HG03342 (cell line): ENCODE measurements at regions not wholly inside any gene's neighbourhood (a gene's known extent, or its start where the extent isn't known, plus 50 kb on each side); places are given as distances from the start of the nearest gene placed in this dataset.

Source experiments
- ATAC-seq: cut with Tn5 transposase; IDR thresholded peaks from one replicate; pipeline ENCODE4 v1.9.1; 2021; ENCODE audit warnings: mild to moderate bottlenecking, moderate library complexity; ENCODE audit not compliant: unreplicated experiment

DNA sequence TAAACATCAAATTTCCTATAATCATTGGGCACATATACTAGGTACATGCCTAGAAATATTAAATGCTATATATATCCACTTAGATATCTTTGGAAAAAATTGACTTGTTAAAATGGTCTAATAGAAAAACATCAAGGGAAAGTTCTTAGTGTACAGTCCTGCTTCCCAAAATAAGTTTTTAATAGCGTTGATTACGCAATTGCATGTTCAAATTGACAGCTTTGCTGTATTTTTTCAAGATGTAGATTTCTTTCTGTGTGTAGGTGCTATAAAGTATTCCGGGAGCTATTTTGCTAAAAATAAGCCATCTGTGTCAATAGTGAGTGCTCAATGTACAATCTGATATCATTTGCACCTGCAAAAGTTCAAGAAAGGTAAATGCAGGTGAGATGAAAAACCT is 463.9 kb upstream of the ATP2B1 start:
- no peak for ATAC-seq

DNA sequence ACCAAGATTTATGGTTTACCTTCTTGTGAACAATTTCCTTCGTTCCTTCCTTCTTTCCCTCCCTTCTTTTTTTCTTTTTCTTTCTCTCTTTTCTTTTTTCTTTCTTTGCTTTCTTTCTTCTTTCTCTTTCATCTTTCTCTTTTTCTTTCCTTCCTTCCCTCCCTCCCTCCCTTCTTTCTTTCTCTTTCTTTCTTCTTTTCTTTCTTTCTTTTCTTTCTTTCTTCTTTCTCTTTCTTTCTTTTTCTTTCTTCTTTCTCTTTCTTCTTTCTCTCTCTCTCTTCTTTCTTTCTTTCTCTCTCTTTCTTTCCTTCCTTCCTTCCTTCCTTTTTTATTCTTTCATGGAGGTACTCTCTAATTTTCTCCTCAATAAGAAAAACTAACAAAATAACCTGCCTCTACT is 462.1 kb upstream of the ATP2B1 start:
- no peak for ATAC-seq

DNA sequence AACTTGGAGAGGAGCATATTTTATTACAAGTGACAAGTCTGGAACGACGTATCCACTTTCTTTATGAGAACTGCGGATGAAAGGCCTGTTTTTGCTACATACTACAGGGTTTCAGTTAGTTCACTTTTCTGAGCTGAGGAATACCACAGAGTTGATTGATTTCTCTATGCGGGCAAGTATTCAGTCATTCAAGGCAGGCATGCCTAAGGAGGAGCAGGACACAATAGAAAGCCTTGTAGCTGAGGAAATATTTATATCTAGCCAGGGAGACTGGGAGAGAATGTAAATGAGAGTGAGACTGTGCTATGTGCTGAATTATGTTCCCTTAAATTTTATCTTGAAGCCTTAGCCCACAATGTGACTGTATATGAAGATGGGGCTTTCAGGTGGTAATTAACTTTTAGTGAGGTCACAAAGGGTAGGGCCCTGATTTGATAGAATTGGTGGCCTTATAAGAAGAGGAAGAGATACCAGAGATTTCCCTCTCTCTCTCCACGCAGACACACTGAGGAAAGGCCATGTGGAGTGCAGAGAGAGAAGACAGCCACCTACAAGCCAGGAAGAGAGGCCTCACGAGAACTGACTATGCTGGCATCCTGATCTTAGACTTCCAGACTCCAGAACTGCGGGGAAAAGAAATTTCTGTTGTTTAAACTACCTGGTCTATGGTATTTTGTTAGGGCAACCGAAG is 459.0 kb upstream of the ATP2B1 start:
- no peak for ATAC-seq

DNA sequence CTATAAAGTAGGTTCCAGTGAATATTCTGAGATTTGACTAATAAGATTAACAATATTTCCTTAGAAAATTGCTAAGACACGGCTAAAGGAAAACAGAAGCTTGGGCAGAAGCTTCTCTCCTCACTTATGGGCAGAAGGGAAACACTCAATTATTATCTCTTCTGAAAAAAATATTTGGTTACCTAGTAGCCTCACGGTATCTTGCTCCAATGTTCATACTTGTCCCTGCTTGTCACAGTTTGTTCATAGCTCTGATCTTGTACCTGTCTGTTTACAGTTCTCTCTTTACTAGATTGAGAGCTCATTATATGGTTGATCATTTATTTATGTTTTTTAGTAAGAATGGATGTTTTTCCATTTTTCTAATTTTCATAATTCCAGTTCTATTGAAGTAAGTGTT is 458.0 kb upstream of the ATP2B1 start:
- no peak for ATAC-seq

DNA sequence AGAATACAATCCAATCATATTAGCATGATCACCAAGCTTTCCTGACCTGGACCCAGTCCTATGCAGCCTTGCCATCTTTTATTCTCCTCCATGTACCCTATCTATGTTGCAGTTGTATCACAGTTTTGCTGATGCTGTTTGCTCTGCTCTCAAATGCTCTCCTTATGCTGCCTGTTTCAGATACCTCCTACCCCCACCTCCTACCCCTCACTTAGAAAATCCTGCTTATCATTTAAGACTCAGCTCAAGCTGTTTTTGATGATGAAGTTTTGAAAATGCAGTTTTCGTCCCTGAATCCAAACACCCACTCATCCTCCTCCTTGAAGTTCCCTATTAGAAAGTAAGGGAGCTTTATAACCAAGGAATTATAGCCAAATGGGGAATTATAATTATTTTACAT is 457.4 kb upstream of the ATP2B1 start:
- ATAC-seq, result no peak

DNA sequence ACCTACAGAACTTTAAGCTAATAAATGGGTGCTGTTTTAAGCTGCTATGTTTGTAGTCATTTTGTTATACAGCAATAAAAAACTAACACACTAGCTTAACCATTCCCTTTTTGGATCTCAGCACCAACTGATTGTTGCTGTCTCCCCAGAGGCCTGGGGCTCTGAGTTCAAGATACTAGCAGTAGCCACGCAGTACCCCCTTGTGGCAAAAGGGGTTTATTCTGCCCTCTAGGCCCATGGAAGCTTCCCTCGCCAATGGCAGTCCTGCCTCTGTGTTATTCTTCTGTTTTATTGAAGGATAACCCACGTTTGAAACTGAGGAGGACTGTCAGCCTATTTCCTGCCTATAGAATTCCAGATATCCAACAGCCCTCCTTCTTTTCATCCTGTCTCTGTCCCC is 455.3 kb upstream of the ATP2B1 start:
- ATAC-seq, result no peak

DNA sequence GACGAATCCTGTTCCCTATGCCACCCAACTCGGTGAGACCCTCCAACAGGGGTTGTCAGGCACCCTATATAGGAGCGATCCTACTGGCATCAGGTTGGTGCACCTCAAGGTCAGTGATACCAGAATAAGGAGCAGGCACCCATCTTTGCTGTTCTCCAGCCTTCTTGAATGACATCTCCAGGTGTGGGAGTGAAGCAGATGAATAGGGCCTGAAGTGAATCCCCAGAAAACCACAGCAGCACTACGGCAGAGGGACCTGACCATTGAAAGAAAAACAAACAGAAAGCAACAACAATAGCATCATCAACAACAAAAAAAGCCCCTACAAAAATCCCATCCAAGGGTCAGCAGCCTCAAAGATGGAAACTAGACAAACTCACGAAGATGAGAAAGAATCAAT is 445.2 kb upstream of the ATP2B1 start:
- ATAC-seq, result no peak

DNA sequence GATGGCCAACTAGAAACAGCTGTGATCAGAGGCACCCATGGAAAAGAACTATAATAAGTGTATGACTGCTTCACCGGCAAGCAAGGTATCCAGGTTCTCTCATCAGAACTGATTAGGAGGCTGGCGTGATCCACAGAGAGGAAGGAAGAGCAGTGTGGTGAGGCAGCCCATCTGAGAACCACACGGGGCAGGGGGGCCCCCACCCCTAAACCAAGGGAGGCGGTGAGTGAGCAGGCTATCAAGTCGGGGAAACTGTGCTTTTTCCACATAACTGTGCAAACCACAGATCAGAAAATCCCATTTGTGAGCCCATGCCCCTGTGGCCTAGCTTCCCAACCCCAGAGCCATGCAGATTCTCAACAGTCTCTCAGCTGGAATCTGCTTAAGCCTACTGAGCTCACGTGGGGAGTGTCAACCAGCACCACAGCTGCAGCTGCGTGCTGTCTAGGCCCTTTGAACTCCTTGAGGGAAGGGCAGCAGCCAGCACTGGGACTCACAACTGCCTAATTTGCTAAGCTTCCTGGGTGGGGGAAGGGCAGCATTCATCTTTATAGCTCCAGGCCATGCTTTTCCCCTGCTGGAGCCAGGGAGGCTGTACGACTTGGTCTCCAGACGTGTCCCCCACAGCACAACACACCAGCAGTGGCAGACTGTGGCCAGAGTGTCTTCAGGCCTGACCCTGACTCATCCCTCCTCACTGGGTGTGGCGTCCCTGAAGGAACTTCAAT is 444.4 kb upstream of the ATP2B1 start:
- no peak for ATAC-seq

DNA sequence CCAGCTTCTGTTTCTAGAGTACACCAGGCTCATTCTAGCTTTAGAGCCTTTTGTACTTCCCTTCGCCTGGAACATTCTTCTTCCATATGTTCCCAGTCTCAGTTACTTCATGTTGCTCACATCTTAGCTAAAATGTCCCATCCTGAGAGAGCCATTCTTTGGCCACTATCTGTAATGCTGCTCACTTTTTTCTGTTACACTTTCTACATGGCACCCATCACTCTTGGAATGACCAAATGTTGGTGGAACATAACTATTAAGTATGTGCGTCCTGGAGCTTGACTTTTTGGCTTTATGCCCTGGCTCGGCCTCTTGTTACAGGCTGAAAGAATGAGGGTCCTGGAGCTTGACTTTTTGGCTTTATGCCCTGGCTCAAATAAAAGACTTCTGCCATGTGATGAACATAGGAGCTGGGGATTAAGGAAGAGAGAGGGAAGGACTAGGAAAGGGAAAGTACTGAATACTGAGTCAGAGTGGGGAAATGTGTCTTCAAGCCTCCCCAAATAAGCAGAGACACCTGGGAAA is 442.9 kb upstream of the ATP2B1 start:
- ATAC-seq, result no peak

DNA sequence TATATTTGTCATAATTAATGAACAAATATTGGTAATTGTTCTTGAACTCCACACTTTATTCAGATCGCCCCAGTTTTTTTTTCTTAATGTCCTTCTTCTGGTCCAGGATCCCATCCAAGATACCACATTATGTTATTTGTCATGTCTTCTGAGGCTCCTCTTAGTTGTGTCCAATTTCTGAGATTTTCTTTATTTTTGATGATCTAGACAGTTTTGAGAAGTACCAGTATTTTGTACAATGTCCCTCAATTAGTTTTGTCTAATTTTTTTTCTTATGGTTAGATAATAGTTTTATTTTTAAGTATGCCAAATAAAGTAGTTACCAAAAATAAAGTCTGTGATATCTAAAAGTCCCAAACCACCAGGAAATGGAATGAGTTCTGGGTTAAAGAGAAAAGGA is 440.8 kb upstream of the ATP2B1 start:
- no peak for ATAC-seq

DNA sequence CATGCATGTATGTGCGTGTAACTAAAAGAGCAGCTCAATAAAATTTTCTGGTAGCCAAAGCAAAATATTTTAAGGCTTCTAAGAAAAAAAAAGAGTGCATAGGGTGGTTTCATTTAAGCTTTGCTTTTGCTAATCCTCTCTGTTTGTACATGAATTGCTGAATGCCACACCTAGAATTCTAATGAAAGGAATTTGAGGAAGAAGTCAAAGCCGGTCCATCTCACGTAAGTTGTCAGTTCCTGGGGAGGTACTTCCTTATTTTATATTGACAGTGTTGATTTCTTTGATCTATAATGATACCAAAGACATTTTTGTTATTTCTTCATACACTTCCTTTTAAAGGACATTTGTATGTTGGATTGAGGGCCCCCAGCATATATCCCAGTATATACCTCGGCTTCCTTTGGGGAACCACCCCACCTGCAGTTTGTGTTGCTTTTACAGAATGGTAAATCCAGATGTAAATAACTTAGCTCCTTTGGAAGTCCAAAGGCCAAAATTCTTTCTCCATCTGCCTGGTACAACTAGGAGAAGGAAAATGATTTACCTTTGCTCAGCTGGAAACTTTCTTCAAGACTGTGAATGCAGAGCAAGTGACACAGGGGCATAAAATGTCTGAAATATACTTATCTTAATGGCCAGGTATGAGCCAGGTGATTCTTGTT is 420.9 kb upstream of the ATP2B1 start:
- no peak for ATAC-seq

DNA sequence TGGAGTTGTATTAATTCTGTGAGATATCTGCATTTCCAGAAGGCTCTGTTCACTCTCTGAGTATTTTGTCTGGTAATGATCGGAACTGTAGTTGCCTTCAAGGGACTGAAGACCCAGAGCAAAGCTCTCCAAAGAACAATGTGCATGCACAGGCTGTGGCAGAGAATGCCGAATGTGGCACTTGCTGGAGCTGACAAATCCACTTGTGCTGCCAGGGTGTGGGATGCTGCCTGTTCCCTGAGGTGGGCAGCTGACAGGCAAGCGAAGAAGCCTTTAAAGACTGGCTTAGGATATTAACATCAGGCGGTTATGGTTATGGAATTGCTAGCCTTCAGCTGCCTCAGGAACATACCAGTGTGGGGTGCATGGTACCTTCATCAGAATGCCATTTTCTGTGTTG is 419.9 kb upstream of the ATP2B1 start:
- no peak for ATAC-seq

DNA sequence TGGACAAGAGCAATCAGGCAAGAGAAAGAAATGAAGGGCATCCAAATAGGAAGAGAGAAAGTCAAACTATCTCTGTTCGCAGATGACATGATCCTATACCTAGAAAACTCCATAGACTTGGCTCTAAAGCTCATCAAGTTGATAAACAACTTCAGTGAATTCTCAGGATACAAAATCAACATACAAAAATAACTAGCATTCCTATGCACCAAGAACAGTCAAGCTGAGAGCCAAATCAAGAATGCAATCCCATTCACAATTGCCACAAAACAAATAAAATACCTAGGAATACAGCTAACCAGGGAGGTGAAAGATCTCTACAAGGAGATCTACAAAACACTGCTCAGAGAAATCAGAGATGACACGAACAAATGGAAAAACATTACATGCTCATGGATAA is 417.5 kb upstream of the ATP2B1 start:
- no peak for ATAC-seq

DNA sequence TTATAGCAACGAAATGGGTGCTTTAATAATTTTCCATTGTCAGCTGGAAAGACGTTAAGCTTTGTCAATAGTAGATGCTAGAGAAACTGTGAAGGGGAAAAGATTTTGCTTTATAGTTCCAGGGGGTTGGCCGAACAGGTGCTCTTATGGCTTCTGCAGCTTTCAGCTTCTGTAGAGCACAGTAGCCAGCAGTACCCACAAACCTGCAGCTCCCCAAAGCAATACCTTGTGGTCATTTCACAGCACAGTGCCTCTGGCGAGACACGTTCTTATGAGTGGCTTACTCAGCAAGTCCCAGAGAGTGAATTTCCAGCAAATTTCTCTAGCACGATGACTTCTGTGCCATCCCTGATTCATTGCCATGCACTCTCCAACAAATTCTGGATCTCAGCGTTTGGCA is 416.3 kb upstream of the ATP2B1 start:
- ATAC-seq, result no peak

DNA sequence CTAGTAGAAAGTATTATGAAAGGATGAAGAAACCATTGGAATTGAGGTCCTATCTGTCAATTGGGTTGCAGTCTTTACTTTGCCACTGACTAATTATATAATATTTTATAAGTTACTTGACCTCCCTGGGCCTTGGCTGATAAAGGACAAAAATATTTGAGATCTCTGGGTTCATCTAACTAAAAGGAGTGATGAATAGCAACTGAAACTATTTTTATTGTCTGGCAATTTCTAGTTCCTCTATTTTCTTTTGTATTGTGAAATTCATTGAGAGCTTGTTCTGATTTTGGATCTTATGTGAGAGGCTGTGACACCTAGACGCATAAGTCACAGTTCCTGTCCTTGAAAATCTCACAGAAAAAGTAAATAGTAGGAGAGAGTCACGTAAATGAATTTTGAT is 415.7 kb upstream of the ATP2B1 start:
- no peak for ATAC-seq

DNA sequence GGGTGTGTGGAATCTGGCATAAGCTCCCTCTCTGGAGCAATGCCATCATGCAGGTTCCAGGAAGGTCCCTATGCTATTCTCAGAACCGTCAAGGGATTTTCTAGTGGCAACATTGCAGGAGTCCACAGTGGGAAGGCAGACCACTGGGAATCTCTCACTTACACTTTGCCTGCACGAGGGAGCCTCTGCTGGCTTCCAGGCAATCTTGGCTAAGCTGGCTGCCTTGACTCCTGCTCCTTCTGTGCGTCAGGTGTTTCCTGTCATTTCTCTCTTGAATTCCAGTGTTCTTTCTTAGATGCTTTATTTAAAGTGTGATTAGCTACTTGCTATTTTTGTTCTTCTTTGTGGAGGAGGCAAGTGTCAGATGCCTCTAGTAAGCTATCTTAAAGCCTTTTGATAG is 414.0 kb upstream of the ATP2B1 start:
- ATAC-seq, result no peak

DNA sequence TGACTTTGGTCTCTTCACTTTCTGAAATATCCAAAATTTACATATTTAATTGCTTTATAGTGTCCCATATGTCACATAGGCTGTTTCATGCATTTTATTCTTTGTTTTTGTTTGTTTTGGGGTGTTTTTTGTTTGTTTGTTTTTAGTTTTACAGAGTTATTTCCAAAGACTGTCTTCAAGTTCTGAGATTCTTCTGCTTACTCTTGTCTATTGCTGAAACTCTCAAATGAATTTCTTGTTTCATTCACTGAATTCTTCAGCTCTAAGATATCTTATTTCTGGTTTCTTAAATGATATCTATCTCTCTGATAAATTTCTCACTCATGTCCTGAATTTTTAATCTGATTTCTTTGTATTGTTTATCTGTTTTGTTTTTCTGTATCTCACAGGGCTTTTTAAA is 412.0 kb upstream of the ATP2B1 start:
- ATAC-seq, result no peak

DNA sequence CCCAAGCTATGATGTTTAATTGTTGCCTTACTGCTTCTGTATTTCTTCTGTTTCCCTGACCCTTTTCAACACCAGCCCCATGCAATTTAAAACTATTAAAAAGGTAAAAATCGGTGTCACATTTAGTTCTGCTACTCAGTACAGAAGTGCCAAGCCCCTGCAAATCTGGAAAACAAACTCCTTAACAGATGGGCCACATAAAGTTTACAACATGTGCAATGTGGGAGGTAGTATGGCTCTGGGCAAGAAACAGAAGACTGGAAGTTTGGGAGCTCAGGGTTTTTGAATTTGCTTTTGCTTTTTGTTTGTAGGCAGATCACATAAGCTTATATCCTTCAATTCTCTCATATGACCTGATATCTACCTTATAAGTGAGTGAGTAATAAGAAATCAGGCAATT is 404.0 kb upstream of the ATP2B1 start:
- ATAC-seq, result no peak

DNA sequence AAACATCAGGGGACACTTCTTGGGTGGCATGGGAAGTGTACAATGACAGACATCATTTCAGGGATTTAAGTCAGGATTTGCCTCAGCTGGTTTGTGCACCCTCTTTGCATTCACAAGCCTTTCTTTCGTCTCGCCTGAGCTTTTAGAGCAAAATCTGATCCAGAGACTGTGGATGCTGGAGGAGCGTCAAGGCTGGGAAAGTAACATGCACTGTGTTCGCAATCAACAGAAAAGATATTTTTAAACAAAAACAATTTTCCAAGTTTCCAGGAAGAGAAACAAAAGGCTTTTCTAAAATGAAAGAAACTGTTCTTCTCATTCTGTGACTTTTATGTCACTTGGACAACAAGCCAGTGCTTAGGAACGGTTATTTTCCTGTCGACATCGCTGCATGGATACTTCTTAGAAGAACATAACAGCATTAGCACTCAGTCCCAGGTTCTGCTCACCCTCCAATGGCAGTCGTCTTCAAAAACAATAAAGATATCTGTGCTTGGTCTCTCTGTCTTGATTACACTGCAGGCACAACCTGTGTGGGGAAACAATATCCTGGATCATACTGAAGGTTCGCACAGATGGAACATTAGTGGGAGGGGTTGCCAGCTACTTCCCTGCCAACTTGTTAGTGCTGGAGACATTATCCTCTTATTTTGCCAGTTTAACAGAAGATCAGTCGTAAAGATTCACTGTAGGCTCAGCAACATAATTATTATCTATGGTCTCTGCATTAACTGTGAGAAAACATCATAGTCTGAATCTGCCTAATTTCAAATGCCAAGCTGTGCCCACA is 403.3 kb upstream of the ATP2B1 start:
- ATAC-seq, result no peak

DNA sequence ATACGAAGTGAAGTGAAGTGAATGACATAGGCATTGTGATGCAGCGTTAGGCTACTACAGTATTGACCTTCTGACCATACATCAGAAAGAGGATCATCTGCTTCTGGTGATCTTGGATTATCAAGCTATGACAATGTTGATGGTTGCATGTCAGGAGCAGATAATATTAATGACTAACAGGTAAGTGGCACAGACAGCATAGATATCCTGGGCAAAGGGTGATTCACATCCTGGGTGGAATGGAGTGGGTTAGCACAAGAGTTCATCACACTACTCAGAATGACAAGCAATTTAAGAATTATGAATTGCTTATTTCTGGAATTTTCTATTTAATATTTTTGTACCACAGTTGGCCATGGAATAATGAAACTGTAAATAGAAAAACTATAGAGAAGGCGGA is 397.9 kb upstream of the ATP2B1 start:
- ATAC-seq, result no peak

DNA sequence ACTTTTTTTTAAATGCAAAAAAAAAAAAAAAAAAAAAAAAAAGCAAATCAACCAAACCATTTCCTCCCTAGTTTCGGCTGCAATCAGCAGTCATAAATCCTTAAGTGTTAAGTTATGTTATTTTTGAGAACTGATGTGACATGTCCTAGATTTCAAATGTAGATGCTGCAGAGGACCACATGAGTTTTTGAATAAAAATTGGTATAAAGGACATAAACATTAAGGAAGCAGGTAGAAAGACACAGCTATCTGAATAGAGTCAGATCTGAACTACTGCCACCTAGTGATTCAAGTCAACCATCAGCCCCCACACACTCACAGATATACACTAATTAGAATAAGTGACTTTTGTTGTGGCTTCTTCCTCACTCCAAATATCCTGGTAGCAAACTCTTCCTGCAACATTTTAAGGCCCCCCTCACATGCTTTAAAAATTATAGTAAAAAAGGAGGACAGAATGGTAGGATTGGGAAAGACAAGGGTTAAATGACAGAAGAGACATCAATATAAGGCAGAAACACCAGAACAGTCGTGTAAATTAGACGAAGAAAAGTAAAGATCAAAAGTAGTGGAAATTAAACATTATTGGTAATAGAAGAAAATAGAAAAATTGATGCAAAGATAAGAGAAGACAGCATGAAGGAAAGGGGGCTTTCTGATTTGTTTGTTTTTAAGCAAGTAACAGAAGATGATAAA is 394.5 kb upstream of the ATP2B1 start:
- peak; percentile 69 for ATAC-seq
